ENCODE measurements at regions not wholly inside any gene's neighbourhood (a gene's known extent, or its start where the extent isn't known, plus 50 kb on each side); places are given as distances from the start of the nearest gene placed in this dataset.

GRCh38 chr13:90420683-90421082, 926.8 kb upstream of the MIR17HG start:
- TF ChIP-seq, protein P1, sequence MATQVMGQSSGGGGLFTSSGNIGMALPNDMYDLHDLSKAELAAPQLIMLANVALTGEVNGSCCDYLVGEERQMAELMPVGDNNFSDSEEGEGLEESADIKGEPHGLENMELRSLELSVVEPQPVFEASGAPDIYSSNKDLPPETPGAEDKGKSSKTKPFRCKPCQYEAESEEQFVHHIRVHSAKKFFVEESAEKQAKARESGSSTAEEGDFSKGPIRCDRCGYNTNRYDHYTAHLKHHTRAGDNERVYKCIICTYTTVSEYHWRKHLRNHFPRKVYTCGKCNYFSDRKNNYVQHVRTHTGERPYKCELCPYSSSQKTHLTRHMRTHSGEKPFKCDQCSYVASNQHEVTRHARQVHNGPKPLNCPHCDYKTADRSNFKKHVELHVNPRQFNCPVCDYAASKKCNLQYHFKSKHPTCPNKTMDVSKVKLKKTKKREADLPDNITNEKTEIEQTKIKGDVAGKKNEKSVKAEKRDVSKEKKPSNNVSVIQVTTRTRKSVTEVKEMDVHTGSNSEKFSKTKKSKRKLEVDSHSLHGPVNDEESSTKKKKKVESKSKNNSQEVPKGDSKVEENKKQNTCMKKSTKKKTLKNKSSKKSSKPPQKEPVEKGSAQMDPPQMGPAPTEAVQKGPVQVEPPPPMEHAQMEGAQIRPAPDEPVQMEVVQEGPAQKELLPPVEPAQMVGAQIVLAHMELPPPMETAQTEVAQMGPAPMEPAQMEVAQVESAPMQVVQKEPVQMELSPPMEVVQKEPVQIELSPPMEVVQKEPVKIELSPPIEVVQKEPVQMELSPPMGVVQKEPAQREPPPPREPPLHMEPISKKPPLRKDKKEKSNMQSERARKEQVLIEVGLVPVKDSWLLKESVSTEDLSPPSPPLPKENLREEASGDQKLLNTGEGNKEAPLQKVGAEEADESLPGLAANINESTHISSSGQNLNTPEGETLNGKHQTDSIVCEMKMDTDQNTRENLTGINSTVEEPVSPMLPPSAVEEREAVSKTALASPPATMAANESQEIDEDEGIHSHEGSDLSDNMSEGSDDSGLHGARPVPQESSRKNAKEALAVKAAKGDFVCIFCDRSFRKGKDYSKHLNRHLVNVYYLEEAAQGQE (IDR thresholded peaks at IDR 0.05; ENCODE audit: unreplicated experiment): no peak
- TF ChIP-seq CTCF (conservative IDR thresholded peaks at IDR 0.05; ENCODE audit: low read depth in 2 of 2): peak; percentile 39 to 60
- no peak for TF ChIP-seq STAT1 (IDR thresholded peaks at IDR 0.05; ENCODE audit: unreplicated experiment)
- TF ChIP-seq POLR2AphosphoS5 (IDR thresholded peaks at IDR 0.05; ENCODE audit: low read depth): no peak
- no peak for TF ChIP-seq CREB1 (CRISPR knock-in tag; IDR thresholded peaks at IDR 0.05; ENCODE audit: low read depth)
- TF ChIP-seq EZH2 (IDR thresholded peaks at IDR 0.05; ENCODE audit: low read depth, unreplicated experiment): no peak
- no peak for TF ChIP-seq EZH2phosphoT487 (IDR thresholded peaks at IDR 0.05; ENCODE audit: unreplicated experiment)
- TF ChIP-seq JUNB (IDR thresholded peaks at IDR 0.05; ENCODE audit: unreplicated experiment): no peak
- TF ChIP-seq, protein P2, sequence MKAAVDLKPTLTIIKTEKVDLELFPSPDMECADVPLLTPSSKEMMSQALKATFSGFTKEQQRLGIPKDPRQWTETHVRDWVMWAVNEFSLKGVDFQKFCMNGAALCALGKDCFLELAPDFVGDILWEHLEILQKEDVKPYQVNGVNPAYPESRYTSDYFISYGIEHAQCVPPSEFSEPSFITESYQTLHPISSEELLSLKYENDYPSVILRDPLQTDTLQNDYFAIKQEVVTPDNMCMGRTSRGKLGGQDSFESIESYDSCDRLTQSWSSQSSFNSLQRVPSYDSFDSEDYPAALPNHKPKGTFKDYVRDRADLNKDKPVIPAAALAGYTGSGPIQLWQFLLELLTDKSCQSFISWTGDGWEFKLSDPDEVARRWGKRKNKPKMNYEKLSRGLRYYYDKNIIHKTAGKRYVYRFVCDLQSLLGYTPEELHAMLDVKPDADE (IDR thresholded peaks at IDR 0.05): no peak
- TF ChIP-seq ZNF331 (CRISPR knock-in tag; IDR thresholded peaks at IDR 0.05; ENCODE audit: low read depth): no peak
- TF ChIP-seq ZNF114 (CRISPR knock-in tag; IDR thresholded peaks at IDR 0.05): no peak
- no peak for TF ChIP-seq ZNF462 (CRISPR knock-in tag; IDR thresholded peaks at IDR 0.05)
- TF ChIP-seq NANOG (IDR thresholded peaks at IDR 0.05; ENCODE audit: borderline replicate concordance): no peak

Measured in GM23338 (cell line).